NK-92 treated with Interleukin-12 subunit alpha and Interleukin-12 subunit beta, amount 100 ng/mL, for 24 hours (cell line): ENCODE measurements at regions not wholly inside any gene's neighbourhood (a gene's known extent, or its start where the extent isn't known, plus 50 kb on each side); places are given as distances from the start of the nearest gene placed in this dataset.

Source experiments
- DNase-seq: peaks from one replicate; lab custom pipeline; 2025; lab: John Stamatoyannopoulos, UW

DNA sequence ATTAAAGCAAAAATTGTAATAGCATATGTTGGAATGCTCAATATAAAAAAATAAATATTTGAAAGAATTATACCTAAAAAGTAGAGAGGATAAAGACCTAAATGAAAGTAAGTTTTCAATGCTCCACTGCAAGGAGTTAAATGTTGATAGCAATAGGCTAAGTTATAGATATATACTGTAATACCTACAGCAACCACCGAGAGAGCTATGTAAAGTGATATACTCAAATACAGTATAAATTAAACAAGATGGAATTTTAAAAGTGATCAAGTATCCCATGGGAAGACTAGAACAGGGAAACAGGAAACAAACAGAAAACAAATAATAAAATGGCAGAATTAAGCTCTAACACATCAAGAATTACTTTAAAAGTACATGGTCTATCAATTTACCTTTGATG, 73.9 kb downstream of the CASP3 start:
- DNase-seq: no peak

DNA sequence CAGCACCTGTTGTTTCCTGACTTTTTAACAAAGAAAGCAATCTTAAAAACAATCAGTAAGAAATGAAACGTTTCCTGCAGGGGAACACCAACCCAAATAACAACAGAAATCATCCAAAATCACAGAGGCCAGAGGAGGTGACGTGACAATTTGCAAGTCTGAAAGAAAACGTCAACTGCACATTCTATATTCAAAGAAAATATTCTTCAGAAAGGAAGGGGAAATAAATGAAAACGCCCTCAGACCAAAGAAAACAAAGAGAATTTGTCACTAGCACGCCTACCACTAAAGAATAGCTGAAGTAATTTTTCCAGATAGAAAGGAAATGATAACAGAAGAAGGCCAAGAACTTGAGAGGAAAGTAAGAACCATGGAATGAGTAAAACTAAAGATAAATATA, 74.4 kb downstream of the CASP3 start:
- DNase-seq: no peak

DNA sequence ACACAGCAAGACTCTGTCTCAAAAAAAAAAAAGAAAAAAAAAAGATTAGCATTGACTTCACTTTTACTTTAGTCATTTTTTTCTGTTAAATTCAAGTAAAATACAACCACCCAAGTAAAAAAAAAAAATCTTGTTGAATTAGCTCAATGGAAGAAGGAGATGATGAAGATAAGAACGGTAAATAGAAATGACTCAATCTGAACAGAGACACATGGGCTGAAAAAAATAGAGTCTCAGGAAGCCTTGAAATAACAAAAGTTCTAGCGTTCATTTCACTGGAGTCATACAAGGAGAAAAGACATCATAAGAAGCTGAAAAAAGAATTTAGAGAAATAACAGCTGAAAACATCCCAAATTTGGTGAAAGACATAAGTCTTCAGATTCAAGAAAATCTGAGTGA, 75.5 kb downstream of the CASP3 start:
- DNase-seq: no peak

DNA sequence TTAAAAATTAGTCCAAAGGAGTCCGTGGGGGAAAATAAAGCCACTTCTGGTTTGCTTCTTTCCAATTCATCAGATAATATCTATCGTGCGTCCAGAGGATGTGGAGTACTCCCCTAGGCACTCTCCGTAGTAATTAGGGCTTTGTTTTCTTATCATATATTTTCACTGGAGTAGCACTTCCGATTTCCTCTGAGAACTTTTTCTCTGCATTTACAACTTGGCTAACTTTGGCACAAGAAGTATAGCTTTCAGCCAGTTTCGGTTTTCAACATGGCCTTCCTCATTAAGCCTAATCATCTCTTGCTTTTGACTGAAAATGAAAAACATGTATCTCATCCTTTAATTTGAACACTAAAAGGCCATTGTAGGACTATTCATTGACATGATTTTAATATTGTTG, 80.5 kb downstream of the CASP3 start:
- DNase-seq: no peak

DNA sequence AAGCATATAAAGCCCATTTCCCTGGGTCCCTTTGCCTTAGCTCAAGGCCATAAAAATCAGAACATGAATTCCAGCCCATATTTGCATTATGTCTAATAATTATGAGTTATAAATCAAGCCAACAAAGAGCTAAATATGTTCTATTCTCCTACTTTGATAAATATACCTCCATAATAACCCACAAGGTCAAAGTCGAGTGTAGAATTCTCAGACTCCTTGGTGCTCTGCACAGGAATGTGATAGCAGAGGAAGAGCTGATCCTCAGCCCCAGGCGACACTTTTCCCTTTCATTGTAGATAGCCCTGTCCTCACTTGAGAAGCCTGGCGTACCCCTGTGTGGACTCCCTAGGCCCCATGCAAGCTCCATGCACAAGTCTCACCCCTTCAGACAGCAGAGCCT, 85.6 kb downstream of the CASP3 start:
- DNase-seq: no peak

DNA sequence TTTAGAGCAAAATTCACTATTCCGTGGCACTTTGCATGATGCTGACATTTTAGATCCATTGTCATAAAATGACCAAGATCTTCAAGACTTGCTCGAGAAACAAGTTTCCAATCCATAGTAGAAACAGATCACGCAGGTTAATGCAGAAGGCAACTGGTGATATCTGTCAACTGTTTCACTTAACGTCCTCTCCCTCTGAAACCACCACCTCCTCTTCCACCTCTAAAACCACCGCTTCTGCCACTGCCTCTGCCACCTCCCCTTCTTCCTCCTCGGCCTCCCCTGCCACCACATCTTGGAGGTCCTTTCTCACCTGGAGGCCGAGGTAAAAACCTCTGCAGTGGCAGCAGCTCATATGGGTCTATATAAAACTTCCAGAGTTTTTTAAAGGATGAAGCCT, 84.6 kb upstream of the IRF2 start:
- DNase-seq: no peak

DNA sequence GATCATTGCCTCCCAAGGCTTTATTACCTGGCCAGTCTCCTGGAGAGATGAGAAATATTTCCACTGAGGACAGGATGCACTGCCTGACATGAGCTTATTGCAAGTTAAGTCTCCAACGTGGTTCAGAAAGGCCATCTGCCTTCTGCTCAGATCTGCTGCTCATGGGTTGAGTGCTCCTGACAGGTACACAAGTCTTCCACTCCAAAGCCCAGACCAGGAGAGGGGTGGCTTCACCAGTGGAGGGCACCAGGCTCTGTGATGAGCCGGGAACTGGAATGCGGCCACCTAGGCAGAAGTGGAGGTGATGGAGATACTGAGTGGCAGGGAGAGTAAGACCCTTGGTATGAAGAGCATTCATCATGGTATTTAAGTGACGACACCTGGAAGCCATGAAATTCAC, 79.5 kb upstream of the IRF2 start:
- DNase-seq: no peak

DNA sequence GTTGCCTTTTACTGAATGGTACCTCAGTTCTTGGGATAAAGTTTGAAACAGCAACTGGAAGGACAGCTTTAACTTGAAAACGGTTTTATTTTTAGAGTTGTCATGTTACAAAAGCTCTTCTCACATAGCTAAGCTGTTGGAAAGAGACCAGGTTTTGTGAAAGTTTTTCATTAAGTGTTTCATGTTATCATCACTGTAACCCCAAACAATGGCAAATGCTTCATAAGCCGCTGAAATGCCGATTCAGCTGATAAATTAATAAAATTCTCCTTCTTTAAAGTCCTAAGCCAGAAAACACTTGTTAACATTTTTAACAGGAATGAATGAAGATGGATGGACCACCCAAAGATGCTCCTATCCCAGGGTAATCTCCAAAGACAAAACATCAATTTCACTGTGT, 76.1 kb upstream of the IRF2 start:
- DNase-seq: no peak

DNA sequence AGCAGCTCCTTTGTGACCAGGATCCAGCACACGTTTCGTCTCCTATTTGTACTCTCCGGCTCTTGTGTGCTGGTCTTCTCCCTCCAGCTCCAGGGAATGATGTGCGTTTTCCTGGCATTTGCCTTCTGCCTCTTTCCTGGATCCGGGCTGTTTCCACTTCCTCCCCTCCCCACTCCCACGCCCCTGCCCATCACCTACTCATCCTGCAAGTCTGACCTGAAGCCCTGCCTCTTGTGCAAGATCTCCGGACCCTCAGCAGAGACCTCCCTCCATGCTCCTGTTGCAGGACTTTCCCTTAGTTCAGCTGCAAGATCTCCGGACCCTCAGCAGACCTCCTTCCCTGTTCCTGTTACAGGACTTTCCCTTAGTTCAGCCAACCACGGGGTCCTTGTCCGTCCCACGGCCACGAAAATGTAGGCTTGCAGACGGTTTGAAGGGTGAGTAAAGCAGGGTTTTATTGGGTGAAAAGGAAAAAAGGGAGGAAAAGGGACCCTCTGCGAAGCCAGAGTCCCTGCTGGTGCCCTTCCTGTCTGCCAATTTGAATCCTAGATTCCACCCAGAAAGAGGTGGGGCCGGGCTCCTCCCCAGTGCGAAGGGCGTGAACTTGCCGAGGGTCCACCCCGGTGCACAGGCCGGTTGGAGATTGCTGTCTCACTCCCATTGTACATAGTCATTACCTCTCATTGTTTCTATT, 74.4 kb upstream of the IRF2 start:
- DNase-seq: no peak

DNA sequence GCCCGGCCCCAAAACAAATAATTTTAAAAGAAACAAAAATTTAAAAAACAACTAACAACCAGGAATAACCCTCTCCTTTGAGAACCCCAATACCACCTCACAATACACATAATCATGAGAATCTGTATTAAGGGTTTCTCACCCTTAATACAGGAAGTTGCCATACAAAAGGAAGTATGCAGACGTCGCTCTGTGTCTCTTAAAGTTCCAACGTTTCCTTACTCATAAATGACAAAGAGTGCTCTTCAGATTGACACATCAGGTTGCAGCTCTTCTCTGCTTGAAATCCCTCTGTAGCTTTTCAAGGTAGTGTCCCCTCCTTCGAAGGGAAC, 73.9 kb upstream of the IRF2 start:
- DNase-seq: no peak

DNA sequence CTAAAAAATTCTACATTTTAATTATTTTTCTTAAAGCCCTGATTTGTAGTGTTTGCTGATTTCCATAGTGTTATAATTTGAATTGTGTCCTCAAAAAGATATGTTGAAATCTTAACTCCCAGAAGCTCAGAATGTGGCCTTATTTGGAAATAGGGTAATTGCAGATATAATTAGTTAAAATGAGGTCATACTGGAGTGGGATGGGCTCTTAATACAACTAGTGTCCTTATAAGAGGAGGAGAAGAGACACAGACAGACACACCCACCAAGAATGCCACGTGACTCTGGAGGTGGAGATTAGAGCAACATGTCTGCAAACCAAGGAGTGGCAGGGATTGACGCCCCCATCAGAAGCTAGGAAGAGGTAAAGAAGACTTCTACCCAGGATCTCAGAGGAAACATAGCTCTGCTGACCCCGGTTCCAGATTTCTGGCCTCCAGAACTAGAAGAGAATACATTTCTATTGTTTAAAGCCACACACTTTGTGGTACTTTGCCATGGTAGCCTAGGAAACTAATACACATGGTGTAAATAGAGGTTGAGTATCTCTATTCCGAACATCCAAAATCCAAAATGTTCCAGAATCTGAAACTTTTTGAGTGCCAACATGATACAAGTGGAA, 70.5 kb upstream of the IRF2 start:
- DNase-seq: no peak

DNA sequence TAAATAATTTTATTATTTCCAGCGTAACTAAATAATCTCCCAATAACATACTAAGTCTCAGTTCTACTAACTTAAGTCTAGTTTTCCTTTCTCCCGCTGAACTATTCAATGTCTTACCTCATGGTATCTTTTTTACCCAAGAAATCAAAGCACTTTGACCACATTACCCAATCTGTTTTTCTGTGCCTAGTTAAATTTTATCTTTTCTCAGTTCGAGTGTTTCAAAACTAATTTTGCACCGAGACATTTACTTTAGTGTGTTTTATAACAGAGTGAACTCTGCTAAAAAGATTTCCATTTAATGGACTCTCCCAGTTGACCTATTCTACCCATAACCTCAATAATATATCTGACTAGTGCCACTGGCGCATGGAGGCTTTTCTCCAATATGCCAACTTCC, 67.6 kb upstream of the IRF2 start:
- DNase-seq: no peak

DNA sequence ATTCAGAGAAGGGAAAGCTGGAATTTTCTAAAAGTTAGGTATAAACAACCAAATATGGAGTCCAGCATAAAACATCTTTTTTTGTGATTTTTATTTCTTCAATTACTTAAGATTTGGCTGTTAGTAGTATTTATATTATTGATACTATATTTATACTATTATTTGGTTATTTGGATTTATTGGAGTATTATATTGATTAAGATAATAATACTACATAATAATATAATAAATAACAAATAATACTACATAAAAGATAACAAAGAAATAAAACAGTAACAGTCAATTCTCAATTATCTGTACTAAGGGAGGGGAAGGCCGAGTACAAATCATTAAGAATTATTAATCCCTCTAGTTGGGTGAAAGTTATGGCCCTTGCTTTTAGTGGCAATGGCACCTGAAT, 66.0 kb upstream of the IRF2 start:
- DNase-seq: no peak

DNA sequence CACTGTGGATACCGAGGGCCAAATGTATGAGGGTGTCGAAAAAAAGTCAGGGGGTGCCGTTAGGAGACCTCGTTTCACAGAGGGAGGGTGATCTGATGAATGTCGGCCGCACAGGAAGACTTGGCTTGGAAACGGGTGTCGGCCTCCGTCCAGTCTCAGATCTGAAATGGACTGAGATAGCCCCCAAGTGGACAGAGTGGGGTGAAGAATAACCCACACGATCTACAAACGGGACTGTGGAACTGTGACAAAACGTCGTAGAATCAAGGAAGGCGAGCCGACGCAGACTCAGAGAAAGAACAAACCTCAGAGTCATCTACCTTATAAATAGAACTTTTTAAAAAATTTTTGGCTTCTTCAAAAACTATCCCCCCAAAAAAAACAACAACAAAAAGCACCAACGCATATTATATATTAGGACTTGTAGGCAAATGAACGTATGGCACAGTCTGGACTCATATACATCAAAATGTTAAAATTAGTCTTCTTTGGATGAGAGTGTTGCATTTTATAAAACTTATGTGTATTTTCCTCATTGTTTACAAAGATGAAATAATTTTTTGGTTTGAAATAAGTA, 63.8 kb upstream of the IRF2 start:
- DNase-seq: peak; percentile 56

DNA sequence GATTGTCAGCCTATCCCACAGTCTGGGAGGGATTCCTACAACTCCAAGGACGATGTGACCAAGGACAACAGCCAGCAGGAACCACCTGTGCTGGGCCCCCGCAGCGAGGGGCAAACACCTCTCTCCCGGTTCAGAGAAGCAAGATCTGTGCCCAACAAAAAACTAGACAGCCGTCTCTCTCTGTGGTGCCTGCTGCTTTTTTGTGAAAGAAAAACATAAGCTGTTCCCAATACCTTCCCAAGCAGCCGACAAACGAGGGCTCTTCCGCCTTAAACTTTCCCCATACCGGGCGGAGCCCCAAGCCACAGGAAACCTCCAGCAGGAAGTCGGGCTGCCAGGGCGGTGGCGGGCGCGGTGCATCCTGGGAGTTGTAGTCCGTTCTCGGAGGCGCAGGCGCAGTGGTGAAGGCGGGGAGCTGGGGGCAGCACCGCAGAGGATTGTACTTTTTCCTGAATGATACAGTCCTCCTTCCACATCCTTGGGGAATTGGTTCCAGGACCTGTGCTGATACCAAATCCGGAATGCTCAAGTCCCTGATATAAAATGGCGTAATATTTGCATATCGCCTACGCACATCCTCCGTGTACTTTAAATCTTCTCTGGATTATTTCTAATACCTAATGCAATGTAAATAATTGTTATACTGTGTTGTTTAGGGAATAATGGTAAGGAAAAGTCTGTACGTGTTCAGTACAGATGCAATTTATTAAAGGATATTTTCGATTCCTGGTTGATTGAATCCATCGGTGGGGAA, 63.1 kb upstream of the IRF2 start:
- DNase-seq: peak; percentile 92

DNA sequence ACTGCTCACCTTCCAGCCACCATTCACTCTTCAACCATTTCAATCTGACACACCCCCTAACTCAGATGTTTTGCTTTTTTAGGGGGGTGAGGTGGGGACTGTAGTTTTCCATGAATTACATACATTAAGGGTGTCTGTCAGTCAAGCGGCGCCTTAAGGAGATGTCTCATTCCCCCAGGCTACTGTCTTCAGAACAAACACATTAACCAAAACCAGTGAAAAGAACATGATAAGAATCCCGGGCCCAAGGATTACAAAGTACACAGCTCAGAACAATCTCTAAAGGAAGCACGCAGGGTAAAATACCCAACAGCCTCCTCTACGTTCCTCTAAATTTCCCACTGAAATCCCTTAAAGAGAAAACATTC, 62.5 kb upstream of the IRF2 start:
- no peak for DNase-seq

DNA sequence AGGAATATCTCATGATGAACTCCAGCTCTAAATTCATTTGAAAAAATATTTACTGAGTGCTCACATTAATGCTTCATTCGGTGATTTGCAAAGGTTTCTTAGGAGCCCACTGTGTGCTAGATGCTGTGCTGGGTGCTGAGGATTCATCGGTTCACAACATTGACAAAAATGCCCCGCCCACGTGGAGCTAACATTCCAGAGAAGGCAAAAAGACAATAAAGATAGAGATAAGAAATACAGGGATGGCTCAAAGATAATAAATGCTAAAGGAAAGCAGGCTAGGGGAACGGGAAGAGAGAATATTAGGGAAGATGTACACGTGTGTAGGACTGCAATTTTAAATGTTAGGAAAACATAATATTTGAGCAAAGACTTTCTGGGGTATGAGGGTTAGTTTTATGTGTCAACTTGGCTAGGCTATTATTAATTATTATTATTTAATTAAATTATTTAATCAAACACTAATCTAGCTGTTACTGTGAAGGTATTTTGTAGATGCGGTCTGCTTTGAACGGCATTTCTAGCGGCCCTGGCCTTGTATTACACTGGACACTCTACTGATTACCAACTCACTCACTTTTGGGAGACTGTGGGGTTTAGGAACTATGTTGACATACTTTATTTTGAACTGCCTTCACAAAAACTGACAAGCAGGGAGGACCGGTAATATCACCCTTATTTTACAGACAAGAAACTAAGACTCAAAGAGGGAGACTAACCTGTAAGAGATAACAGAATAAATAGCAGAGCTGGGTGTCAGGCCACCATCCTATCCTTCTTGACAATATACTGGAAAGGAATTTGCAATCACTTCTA, 61.9 kb upstream of the IRF2 start:
- DNase-seq: no peak

DNA sequence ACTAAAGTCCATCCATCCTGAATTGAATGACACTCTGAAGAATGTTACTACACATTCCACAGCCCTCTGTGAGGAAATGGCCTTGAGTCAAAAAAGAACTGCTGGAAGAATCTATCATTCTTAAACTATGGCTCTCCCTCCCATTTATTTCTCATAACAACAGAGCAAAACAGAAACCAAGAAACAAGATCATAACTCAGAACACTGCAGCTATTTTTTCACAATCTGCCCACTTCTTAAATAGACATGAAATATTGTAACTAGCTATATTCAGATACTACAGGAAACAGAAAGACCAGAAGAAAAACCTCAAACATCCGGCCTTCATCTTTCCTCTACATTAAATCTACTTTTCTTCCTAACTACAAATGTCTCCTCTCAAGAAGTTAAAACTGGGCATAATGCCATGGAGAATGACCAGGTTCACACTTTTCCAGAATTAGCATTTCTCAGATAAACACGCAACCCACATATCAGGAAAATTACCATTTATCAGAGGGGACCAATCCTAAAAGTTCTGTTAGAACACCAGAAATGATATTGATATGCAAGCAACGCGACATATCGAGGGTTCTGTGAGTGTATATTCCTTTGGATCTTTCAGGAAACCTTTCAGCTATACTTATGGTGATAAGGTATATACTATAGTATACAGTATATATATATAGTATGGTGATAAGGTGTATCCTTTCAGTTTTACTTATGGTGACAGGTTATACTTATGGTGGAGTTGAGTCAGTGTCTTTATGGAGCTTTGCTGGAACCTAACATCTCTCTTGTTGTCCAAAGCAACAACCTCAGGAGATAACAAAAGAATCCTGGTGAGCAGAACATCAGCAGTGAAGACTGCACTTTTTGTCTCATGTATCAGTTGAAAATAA, 60.4 kb upstream of the IRF2 start:
- no peak for DNase-seq

DNA sequence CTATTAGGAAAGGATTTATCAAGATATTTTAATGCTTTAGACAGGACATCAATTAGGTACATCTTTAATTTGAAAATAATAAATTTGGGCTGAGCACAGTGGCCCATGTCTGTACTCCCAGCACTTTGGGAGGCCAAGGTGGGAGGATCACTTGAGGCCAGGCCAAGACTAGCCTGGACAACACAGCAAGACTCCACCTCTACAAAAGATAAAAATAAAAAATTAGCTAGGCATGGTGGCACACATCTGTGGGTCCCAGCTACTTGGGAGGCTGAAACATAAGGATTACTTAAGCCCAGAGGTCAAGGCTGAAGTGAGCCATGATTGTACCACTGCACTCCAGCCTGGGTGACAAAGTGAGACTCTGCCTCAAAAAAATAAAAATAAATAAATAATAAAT, 59.6 kb upstream of the IRF2 start:
- DNase-seq: no peak

DNA sequence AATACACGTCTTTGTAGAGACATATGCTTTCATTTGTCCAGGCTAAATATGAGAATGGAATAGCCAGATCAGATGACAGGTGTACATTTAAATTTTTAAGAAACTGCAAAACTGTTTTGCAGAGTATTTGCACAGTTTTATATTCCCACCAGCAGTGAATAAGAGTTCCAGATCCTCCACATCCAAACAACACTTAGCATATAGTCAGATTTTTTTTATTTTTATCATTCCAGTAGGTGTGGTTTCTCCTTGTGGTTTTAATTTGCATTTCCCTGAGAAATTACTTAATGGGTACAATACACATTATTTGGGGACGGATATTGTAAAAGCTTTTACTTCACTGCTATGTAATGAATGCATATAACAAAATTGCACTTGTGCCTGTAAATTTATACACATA, 56.7 kb upstream of the IRF2 start:
- no peak for DNase-seq

DNA sequence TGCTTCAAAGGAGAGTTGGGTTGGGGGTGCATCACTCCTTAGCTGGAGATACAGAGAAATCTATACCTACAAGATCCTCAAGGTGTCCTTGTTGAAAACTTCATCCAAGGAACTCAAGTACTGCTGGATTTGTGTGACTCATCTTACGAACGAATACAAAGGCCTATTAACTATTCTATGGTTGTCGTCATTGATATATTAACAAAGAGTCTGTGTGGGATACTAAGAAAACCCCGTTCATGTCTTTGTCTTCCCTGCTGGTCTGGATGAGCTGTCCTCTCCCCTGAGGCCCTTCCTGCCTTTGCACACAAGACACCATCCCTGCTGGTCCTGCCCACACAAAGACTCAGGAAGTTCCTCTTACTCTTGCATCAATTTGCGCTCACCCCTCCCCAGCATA, 54.9 kb upstream of the IRF2 start:
- DNase-seq: no peak

DNA sequence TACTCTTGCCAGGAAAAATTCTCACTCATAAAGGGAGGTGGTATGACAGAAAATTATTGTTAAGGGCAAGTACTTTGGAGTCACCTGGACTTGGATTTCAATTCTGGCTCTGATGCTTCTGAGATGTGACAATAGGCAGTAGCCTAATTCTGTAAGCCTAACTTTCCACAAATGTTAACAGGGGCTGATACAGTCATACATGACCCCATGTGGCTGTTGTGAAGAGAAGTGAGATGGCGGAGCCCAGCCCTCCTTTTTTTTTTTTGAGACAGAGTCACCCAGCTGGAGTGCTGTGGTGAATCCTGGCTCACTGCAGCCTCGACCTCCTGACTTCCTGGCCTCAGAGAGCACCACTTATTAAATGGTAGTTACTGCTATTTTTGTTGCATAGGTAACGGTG, 54.4 kb upstream of the IRF2 start:
- no peak for DNase-seq
